GM10248 (cell line): ENCODE measurements at regions not wholly inside any gene's neighbourhood (a gene's known extent, or its start where the extent isn't known, plus 50 kb on each side); places are given as distances from the start of the nearest gene placed in this dataset.

Experiments used
- CTCF ChIA-PET: fragments of 300-600 bp; sonication (Branson Sonifier 250); formaldehyde crosslinking; extraction: SDS; loops from one replicate; lab custom pipeline; 2021; ENCODE audit warnings: antibody characterized with exemption; lab: Yijun Ruan, JAX
- POLR2A ChIA-PET: fragments of 350-650 bp; sonication (Branson Sonifier 250); formaldehyde crosslinking; extraction: SDS; loops from one replicate; lab custom pipeline; 2020; ENCODE audit warnings: antibody characterized with exemption; lab: Yijun Ruan, JAX
- DNase-seq: peaks from one replicate; pipeline ENCODE4 v3.0.0; 2012; ENCODE audit errors: extremely low spot score
- TF ChIP-seq, protein P1 (sequence below): IDR thresholded peaks from 2 replicates; pipeline ENCODE4 v1.5.1; 2012; ENCODE audit warnings: mild to moderate bottlenecking, low read depth; ENCODE audit errors: extremely low read depth, missing control alignments, control extremely low read depth

DNA sequence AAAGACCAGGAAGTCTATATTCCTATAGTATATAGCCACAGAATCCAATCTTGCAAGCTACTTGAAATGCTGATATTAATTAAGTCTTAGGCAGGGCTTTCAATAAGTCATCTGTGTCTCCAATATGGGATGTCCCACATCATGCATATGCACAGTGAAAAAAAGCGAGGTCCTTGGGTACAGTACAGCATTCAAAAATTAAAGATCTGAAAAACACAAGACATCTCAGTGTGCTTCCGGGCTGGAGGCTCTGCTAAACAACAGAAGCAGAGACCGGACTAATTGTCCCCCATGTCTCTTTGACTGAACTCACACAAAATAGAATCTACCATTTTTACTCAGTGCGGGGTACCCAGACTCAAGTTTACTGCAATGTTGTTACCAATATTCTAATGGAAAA, 156.0 kb downstream of the DAD1 start:
- TF ChIP-seq, protein P1, sequence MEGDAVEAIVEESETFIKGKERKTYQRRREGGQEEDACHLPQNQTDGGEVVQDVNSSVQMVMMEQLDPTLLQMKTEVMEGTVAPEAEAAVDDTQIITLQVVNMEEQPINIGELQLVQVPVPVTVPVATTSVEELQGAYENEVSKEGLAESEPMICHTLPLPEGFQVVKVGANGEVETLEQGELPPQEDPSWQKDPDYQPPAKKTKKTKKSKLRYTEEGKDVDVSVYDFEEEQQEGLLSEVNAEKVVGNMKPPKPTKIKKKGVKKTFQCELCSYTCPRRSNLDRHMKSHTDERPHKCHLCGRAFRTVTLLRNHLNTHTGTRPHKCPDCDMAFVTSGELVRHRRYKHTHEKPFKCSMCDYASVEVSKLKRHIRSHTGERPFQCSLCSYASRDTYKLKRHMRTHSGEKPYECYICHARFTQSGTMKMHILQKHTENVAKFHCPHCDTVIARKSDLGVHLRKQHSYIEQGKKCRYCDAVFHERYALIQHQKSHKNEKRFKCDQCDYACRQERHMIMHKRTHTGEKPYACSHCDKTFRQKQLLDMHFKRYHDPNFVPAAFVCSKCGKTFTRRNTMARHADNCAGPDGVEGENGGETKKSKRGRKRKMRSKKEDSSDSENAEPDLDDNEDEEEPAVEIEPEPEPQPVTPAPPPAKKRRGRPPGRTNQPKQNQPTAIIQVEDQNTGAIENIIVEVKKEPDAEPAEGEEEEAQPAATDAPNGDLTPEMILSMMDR: no peak
- POLR2A ChIA-PET: no interaction called here
- no peak for DNase-seq
- CTCF ChIA-PET: interaction anchor here (0.8 to 5.6 kb wide), 9 partner anchors 11 to 137 kb away, joined by 3 to 22 read pairs (median 6); no protein-coding TSS in a partner anchor

DNA sequence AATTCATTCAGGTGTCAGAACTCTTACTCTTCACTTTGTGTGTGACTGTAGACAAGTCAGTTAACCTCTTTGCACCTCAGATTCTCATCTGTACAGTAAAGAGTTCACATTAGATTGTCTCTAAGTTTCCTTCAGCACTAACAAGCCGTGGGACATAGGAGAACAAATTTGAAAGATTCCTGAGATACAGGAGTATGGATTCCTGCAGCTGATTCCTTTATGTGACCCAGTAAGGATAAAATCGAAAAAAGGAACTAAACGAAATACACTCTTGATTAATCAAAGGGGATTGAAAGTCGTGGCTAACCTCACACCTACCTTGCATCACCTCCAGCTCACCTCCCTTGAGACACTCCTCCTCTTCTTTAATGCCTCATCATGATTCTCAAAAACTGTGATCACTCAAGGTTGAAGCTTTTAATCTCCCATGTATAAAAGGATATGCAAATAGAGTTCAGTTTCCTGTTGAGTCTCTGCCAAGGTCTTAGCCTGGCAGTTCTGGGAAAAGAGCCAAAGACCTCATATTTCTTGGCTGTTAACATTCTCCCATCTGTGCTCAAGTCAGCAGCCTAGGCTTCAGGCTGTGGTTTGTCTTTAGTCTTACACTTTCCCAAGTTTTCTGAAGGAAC, 156.6 kb downstream of the DAD1 start:
- no peak for DNase-seq
- CTCF ChIA-PET: interaction anchor here (0.9 to 5.6 kb wide), 9 partner anchors 10 to 138 kb away, joined by 3 to 22 read pairs (median 6); no protein-coding TSS in a partner anchor
- POLR2A ChIA-PET: no interaction called here
- TF ChIP-seq, protein P1: no peak

DNA sequence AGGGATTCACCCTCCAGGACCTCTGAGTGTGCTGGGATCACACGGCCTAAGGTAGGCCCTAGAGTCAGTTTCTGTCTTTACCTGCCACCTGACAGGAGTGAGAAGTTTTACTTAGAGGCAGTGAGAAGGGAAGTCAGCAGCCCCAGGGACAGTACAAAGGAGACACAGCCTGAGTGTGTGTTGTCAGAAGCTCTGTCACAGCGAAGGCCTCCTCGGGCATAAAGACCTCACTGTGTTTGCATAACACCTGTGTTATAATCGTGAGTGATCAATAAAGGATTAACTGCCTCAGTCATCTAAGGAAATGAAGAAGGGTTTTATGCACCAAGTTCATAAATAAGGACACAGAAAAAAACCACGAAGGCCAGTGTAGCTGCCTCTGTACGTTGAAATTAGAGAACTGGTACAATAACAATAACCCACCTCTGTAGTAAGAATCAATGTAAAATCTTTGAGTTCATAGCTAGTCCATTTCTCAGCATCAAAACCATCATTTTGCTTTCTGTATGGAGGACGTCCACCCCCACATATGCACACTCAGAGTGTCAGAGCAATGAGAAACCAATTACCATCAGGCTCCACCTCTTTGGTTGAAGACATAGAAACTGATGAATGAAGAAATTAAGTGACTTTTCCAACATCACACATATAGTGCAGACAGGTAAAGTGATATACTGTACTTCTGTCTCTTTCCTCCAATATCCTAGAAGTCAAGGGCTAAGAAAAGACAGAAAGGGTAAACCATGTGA, 159.3 kb downstream of the DAD1 start:
- no peak for DNase-seq
- TF ChIP-seq, protein P1: no peak
- CTCF ChIA-PET: interaction anchor here (1.3 to 1.8 kb wide), 2 partner anchors 9 to 141 kb away, joined by 4 read pairs; no protein-coding TSS in a partner anchor
- POLR2A ChIA-PET: no interaction called here

DNA sequence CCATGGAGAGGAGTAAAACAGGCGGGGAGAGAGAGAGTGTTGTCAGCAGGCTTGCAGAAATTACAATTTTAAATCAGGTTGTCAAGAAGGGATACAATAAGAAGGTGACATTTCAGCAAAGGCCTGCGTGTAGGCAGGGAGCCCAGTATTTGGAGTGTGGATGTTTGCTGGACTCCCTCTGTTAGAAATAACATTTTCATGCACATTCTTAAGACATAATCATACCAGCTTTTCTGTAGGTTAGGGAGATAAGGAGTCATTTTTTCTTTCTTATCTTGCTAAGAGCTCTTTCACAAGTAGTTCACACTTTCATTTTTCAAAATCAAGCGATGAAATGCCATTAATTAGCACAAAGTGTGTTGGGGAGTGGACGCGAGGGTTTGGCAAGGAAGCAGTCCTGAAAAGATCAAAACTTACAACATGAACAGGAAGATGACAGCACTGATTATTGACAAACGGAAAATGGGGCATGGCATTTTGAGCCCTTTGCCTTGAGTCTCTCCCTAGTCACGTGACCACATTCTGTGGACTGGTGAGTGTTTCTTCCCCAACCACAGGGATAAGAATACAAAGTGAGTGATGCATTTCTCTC, 160.2 kb downstream of the DAD1 start:
- CTCF ChIA-PET: interaction anchor here (1.0 to 1.3 kb wide), 3 partner anchors 8 to 15 kb away, joined by 4 read pairs; no protein-coding TSS in a partner anchor
- POLR2A ChIA-PET: no interaction called here
- TF ChIP-seq, protein P1: no peak
- no peak for DNase-seq

DNA sequence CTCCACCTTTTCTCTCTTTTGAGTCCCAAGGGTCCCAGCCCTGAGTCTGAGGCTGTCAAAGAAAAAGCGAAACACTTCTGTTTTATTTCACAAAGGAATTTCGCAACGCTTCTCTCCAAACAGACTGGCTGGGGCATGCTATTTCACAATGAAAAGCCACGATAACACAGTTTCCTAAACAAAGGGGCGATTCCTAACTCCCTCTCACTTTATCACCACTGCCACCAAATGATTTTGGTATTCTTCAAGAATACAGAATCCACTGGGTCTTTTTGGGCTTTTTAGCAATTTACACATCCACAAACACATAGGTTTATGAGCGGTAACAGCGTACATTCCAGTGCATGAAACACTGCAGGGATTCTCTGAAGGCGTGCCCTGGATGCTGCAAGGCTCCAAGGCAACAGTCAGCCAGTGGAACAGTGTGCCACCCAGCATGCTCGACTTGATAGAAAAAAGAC, 161.2 kb downstream of the DAD1 start:
- no peak for DNase-seq
- TF ChIP-seq, protein P1: no peak
- POLR2A ChIA-PET: no interaction called here
- CTCF ChIA-PET: interaction anchor here (1.0 to 3.1 kb wide), 3 partner anchors 9 to 39 kb away, joined by 4 to 12 read pairs (median 9); no protein-coding TSS in a partner anchor

DNA sequence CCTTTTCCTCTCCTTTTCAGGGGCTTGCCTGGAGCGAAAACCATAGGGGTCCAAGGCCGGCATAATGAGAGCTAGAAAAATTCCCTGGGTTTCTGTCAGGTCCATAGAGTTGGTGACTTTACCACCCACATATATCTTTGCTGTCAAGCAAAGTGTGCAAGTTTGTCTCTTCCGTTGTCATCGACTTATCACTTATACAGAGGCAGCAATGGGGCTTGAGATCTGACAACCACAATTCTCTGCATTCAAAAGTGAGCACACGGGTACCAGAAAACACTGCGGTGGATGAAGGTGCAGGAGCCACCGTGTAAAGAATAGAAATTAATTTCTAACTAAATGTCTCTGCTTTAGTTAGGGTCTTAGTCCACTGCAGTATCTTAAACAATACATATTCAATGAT, 162.3 kb downstream of the DAD1 start:
- DNase-seq: no peak
- CTCF ChIA-PET: interaction anchor here (1.1 to 3.1 kb wide), 7 partner anchors 13 to 129 kb away, joined by 3 to 12 read pairs (median 5); no protein-coding TSS in a partner anchor
- POLR2A ChIA-PET: no interaction called here
- TF ChIP-seq, protein P1: no peak
